ENCODE measurements at regions not wholly inside any gene's neighbourhood (a gene's known extent, or its start where the extent isn't known, plus 50 kb on each side); places are given as distances from the start of the nearest gene placed in this dataset.

- TF ChIP-seq EZH2phosphoT487 (IDR thresholded peaks at IDR 0.05; ENCODE audit: borderline replicate concordance, low read length), result no peak
- TF ChIP-seq, protein P1, sequence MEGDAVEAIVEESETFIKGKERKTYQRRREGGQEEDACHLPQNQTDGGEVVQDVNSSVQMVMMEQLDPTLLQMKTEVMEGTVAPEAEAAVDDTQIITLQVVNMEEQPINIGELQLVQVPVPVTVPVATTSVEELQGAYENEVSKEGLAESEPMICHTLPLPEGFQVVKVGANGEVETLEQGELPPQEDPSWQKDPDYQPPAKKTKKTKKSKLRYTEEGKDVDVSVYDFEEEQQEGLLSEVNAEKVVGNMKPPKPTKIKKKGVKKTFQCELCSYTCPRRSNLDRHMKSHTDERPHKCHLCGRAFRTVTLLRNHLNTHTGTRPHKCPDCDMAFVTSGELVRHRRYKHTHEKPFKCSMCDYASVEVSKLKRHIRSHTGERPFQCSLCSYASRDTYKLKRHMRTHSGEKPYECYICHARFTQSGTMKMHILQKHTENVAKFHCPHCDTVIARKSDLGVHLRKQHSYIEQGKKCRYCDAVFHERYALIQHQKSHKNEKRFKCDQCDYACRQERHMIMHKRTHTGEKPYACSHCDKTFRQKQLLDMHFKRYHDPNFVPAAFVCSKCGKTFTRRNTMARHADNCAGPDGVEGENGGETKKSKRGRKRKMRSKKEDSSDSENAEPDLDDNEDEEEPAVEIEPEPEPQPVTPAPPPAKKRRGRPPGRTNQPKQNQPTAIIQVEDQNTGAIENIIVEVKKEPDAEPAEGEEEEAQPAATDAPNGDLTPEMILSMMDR (IDR thresholded peaks at IDR 0.05; ENCODE audit: low read depth, low read length, poor library complexity, severe bottlenecking), result no peak
- Histone ChIP-seq H4K20me1 (ENCODE audit: control insufficient read depth, insufficient read depth, low read depth, low read length) (no peaks in the 10 kb centered on the region), H3K4me3 (ENCODE audit: low read length) (no peak overlapping the region), H3F3A (ENCODE audit: control insufficient read depth, insufficient read depth) (no peaks in the 10 kb centered on the region), H3K27ac (ENCODE audit: low read depth, low read length) (no peak overlapping the region), H3K9me3 (ENCODE audit: control insufficient read depth, insufficient read depth, low read length) (no peaks in the 10 kb centered on the region), H3K36me3 (ENCODE audit: control insufficient read depth, low read length) (no peaks in the 10 kb centered on the region), H3K4me1 (ENCODE audit: control insufficient read depth, low read length) (no peaks in the 10 kb centered on the region), H3K9me2 (replicated peaks; ENCODE audit: control insufficient read depth, low read length) (no peaks in the 10 kb centered on the region), H3K79me2 (ENCODE audit: control insufficient read depth, low read length) (no peaks in the 10 kb centered on the region), H3K4me2 (ENCODE audit: low read length) (no peak overlapping the region), H3K27me3 (ENCODE audit: control insufficient read depth, low read length) (no peaks in the 10 kb centered on the region)
Measured at GRCh38 chr22:47379037-47379436, 616.6 kb downstream of the TBC1D22A start.

DNA sequence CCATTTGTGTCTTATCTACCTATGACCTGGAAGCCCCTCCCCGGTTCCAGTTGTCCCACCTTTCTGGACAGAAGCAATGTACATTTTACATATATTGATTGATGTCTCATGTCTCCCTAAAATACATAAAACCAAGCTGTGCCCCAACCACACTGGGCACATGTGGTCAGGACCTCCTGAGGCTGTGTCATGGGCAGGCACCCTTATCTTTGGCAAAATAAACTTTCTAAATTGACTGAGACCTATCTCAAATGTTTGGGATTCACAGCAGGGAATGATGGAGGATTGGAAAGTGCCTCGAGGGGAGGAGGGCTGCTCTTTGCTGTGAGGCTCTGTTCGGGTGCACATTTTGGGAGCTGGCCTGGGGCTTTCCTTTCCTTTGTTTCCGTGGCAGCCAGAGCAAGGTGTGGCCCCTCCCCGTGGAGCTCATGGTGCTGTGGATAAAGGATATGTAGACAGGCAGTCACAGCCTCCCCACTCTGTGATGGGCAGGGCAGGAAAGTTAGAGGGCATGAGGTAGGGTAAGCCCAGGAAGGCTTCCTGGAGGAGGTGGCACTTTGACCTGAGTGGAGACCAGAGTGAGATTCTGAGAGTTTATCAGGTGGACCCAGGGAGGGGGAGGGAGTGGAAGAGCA is 615.6 kb downstream of the TBC1D22A start:
- Histone ChIP-seq H3K27me3 (ENCODE audit: control insufficient read depth, low read length) (no peaks in the 10 kb centered on the region), H3K27ac (ENCODE audit: low read depth, low read length) (no peak overlapping the region), H3F3A (ENCODE audit: control insufficient read depth, insufficient read depth) (no peaks in the 10 kb centered on the region), H4K20me1 (ENCODE audit: control insufficient read depth, insufficient read depth, low read depth, low read length) (no peaks in the 10 kb centered on the region), H3K79me2 (ENCODE audit: control insufficient read depth, low read length) (no peaks in the 10 kb centered on the region), H3K4me2 (ENCODE audit: low read length) (no peak overlapping the region), H3K4me1 (ENCODE audit: control insufficient read depth, low read length) (no peaks in the 10 kb centered on the region), H3K36me3 (ENCODE audit: control insufficient read depth, low read length) (no peaks in the 10 kb centered on the region), H3K9me2 (replicated peaks; ENCODE audit: control insufficient read depth, low read length) (no peaks in the 10 kb centered on the region), H3K9me3 (ENCODE audit: control insufficient read depth, insufficient read depth, low read length) (no peaks in the 10 kb centered on the region), H3K4me3 (ENCODE audit: low read length) (no peak overlapping the region)
- TF ChIP-seq EZH2phosphoT487 (IDR thresholded peaks at IDR 0.05; ENCODE audit: borderline replicate concordance, low read length), result no peak
- TF ChIP-seq, protein P1 (IDR thresholded peaks at IDR 0.05; ENCODE audit: low read depth, low read length, poor library complexity, severe bottlenecking), result no peak

DNA sequence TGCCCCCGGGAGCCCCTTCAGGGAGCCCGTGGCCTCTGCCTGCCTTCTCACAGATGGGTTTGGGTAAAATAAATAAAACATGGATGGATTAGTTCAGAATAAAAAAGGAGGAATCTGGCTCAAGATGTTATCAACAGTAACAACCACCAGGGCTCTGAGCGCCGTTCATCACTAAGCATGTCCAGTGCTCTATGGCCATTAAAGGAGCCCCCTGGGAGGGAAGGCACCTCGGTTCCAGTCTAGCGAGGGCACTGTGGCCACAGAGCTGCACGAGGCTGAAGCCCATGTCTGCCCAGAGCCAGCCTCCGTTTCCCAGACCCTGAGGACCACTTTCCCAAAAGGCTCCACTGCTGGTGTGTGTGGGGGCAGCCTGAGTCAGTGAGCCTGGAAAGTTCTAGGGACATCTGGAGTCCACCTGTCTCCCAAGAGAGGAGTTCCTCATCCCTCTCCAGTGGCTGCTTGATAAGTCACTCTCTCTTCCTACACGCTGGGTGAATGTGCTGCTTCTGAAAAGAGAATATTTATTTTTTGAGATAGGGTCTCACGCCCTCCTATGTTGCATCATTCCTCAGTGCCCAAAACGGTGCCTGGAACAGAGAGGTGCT is 614.6 kb downstream of the TBC1D22A start:
- Histone ChIP-seq H3K4me2 (ENCODE audit: low read length) (no peak overlapping the region), H3K79me2 (ENCODE audit: control insufficient read depth, low read length) (no peaks in the 10 kb centered on the region), H3K27ac (ENCODE audit: low read depth, low read length) (no peak overlapping the region), H3K4me3 (ENCODE audit: low read length) (no peak overlapping the region), H3K9me3 (ENCODE audit: control insufficient read depth, insufficient read depth, low read length) (no peaks in the 10 kb centered on the region), H3K36me3 (ENCODE audit: control insufficient read depth, low read length) (no peaks in the 10 kb centered on the region), H3F3A (ENCODE audit: control insufficient read depth, insufficient read depth) (no peaks in the 10 kb centered on the region), H4K20me1 (ENCODE audit: control insufficient read depth, insufficient read depth, low read depth, low read length) (no peaks in the 10 kb centered on the region), H3K27me3 (ENCODE audit: control insufficient read depth, low read length) (no peaks in the 10 kb centered on the region), H3K4me1 (ENCODE audit: control insufficient read depth, low read length) (no peaks in the 10 kb centered on the region), H3K9me2 (replicated peaks; ENCODE audit: control insufficient read depth, low read length) (no peaks in the 10 kb centered on the region)
- TF ChIP-seq EZH2phosphoT487 (IDR thresholded peaks at IDR 0.05; ENCODE audit: borderline replicate concordance, low read length), result no peak
- TF ChIP-seq, protein P1 (IDR thresholded peaks at IDR 0.05; ENCODE audit: low read depth, low read length, poor library complexity, severe bottlenecking), result no peak
